ENCODE measurements at regions not wholly inside any gene's neighbourhood (a gene's known extent, or its start where the extent isn't known, plus 50 kb on each side); places are given as distances from the start of the nearest gene placed in this dataset.

- H3K4me3 ChIP-seq, result no peak overlapping the region
- ChIA-PET POLR2A (no interaction called here), SMC1A (ENCODE audit: uncharacterized antibody, unreplicated experiment) (no interaction called here), CTCF (no interaction called here), RAD21 (ENCODE audit: unreplicated experiment) (no interaction called here)
- WGBS (ENCODE audit: insufficient coverage, insufficient replicate concordance, low lambda C conversion rate, missing lambda C conversion rate), result 6% methylated on average over 7 of the region's 7 CpGs
- intact Hi-C loops (cut with micrococcal nuclease; ENCODE audit: unreplicated experiment) (no loop called here), in situ Hi-C loops (cut with MboI) (no loop called here)
- H3K9ac ChIP-seq (ENCODE audit: control insufficient read depth, insufficient read depth, low read length), result no peak overlapping the region
- no peak overlapping the region for H2AFZ ChIP-seq (ENCODE audit: control insufficient read depth, low read depth, low read length)
- TF ChIP-seq TCF7 (IDR thresholded peaks at IDR 0.05; ENCODE audit: borderline replicate concordance) (no peak), NFYB (IDR thresholded peaks at IDR 0.05; ENCODE audit: insufficient read depth, low read depth, low read length) (no peak), CTCF (IDR thresholded peaks at IDR 0.05 in 2 of 3, conservative IDR thresholded peaks at IDR 0.05 in 1 of 3; ENCODE audit: control insufficient read depth in 2 of 3, extremely low read depth in 1 of 3, insufficient read depth in 1 of 3, low read depth in 3 of 3, low read length in 3 of 3) (peak; percentile 25 to 48 (median 44); a peak in 4 of 6 replicates), RAD21 (IDR thresholded peaks at IDR 0.05; ENCODE audit: insufficient read depth, low read depth, low read length) (peak; percentile 21; the same call in 1 of the 2 replicates)
- DNase-seq (ENCODE audit: low read depth, low spot score), result no peak
- no peak overlapping the region for H3K27ac ChIP-seq (ENCODE audit: control insufficient read depth, insufficient read depth)
- no peaks in the 10 kb centered on the region for H3K79me2 ChIP-seq (ENCODE audit: control insufficient read depth, insufficient read depth, low read length)
- FAIRE-seq, result no peak
- H3K4me1 ChIP-seq (ENCODE audit: control insufficient read depth, insufficient read depth, low read length), result no peaks in the 10 kb centered on the region
- ATAC-seq, result peak; percentile 84
- H3K9me3 ChIP-seq (replicated peaks; ENCODE audit: control insufficient read depth, insufficient read depth, low read length), result no peaks in the 10 kb centered on the region
- H3K4me2 ChIP-seq (ENCODE audit: control insufficient read depth, insufficient read depth), result no peak overlapping the region
- H3K36me3 ChIP-seq (ENCODE audit: control insufficient read depth in 2 of 2, insufficient read depth in 2 of 2, low read length in 1 of 2), result no peaks in the 10 kb centered on the region
- no TSS peak for BruUV-seq (replicated peaks)
- H4K20me1 ChIP-seq (ENCODE audit: control insufficient read depth, insufficient read depth), result no peaks in the 10 kb centered on the region
- H3K27me3 ChIP-seq (replicated peaks in 1 of 2; ENCODE audit: control insufficient read depth in 2 of 2, insufficient read depth in 2 of 2, low read length in 1 of 2), result no peaks in the 10 kb centered on the region; a peak in 1 of 4 replicates
Observed at GRCh38 chr2:17171446-17172049, 346.7 kb downstream of the RAD51AP2 start.

- Histone ChIP-seq H3K27me3 (replicated peaks in 1 of 2; ENCODE audit: control insufficient read depth in 2 of 2, insufficient read depth in 2 of 2, low read length in 1 of 2) (no peaks in the 10 kb centered on the region), H3K9ac (ENCODE audit: control insufficient read depth, insufficient read depth, low read length) (no peak overlapping the region), H3K27ac (ENCODE audit: control insufficient read depth, insufficient read depth) (no peak overlapping the region), H3K9me3 (replicated peaks; ENCODE audit: control insufficient read depth, insufficient read depth, low read length) (no peaks in the 10 kb centered on the region), H3K4me2 (ENCODE audit: control insufficient read depth, insufficient read depth) (no peak overlapping the region), H3K4me1 (ENCODE audit: control insufficient read depth, insufficient read depth, low read length) (no peaks in the 10 kb centered on the region), H2AFZ (ENCODE audit: control insufficient read depth, low read depth, low read length) (no peak overlapping the region), H3K36me3 (ENCODE audit: control insufficient read depth in 2 of 2, insufficient read depth in 2 of 2, low read length in 1 of 2) (no peaks in the 10 kb centered on the region), H3K79me2 (ENCODE audit: control insufficient read depth, insufficient read depth, low read length) (no peaks in the 10 kb centered on the region), H4K20me1 (ENCODE audit: control insufficient read depth, insufficient read depth) (no peaks in the 10 kb centered on the region), H3K4me3 (no peak overlapping the region)
- ChIA-PET SMC1A (ENCODE audit: uncharacterized antibody, unreplicated experiment) (no interaction called here), POLR2A (no interaction called here), RAD21 (ENCODE audit: unreplicated experiment) (no interaction called here), CTCF (interaction anchor here (0.6 kb wide), 1 partner anchor 109 kb away, joined by 3 read pairs; no protein-coding TSS in a partner anchor)
- WGBS (ENCODE audit: insufficient coverage, insufficient replicate concordance, low lambda C conversion rate, missing lambda C conversion rate), result 26% methylated on average over 4 of the region's 4 CpGs
- in situ Hi-C loops (cut with MboI) (no loop called here), intact Hi-C loops (cut with micrococcal nuclease; ENCODE audit: unreplicated experiment) (no loop called here)
- DNase-seq (ENCODE audit: low read depth, low spot score) (no peak), ATAC-seq (no peak), FAIRE-seq (no peak)
- no peak for TF ChIP-seq ZBTB40 (IDR thresholded peaks at IDR 0.05; ENCODE audit: borderline replicate concordance)
- no peak for TF ChIP-seq ZNF622 (IDR thresholded peaks at IDR 0.05)
- TF ChIP-seq RELB (IDR thresholded peaks at IDR 0.05; ENCODE audit: low read depth), result no peak
- BruUV-seq (replicated peaks), result no TSS peak
Observed at GRCh38 chr2:17166506-17166905, 351.7 kb downstream of the RAD51AP2 start.
